ENCODE measurements at regions not wholly inside any gene's neighbourhood (a gene's known extent, or its start where the extent isn't known, plus 50 kb on each side); places are given as distances from the start of the nearest gene placed in this dataset.

GRCh38 chr1:217253985-217254384, 376.9 kb downstream of the GPATCH2 start:
- H3K4me1 ChIP-seq (ENCODE audit: control insufficient read depth, extremely low read depth, insufficient read depth, low read length): no peaks in the 10 kb centered on the region

DNA sequence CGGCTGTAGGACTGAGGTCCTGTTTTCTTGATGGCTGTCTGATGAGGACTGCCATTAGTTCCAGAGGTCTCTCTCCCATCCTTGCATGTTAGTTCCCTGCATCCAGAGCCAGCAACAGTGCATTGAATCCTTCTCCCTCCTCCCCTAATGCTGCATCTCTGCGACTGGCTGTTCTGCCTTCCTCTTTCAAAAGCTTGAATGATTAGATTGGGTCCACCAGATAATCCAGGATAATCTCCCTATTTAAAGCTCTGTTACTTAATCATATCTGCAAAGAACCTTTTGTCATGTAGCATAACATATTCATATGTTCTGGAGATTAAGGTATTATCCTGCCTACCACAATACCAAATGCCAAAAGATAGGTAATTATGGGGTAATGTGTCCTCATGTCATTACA, 377.5 kb downstream of the GPATCH2 start:
- H3K27ac ChIP-seq (ENCODE audit: insufficient read depth, low read length): no peak overlapping the region
- no peaks in the 10 kb centered on the region for H3K36me3 ChIP-seq (ENCODE audit: control insufficient read depth, insufficient read depth, low read length)
- H3K9me3 ChIP-seq (ENCODE audit: control insufficient read depth, insufficient read depth, low read depth, low read length): no peaks in the 10 kb centered on the region
- no peak overlapping the region for H2AFZ ChIP-seq (ENCODE audit: low read length)
- H3K27me3 ChIP-seq (ENCODE audit: control insufficient read depth, insufficient read depth, low read length): no peaks in the 10 kb centered on the region
- no peak overlapping the region for H3K4me2 ChIP-seq (ENCODE audit: extremely low read depth, insufficient read depth, low read length)
- H3K79me2 ChIP-seq (ENCODE audit: control insufficient read depth, insufficient read depth, low read length): no peaks in the 10 kb centered on the region
- no peak overlapping the region for H3K4me3 ChIP-seq (replicated peaks in 1 of 4; ENCODE audit: control extremely low read depth in 1 of 4, insufficient read depth in 1 of 4, low read depth in 3 of 4, low read length in 4 of 4)
- H3K9ac ChIP-seq (ENCODE audit: insufficient read depth, low read length): no peak overlapping the region
- TF ChIP-seq CTCF (conservative IDR thresholded peaks at IDR 0.05 in 1 of 2, IDR thresholded peaks at IDR 0.05 in 1 of 2; ENCODE audit: low read depth in 1 of 2, low read length in 2 of 2) (no peak), EZH2 (IDR thresholded peaks at IDR 0.05; ENCODE audit: low read length, missing control alignments) (no peak)
- no peaks in the 10 kb centered on the region for H3K4me1 ChIP-seq (ENCODE audit: control insufficient read depth, extremely low read depth, insufficient read depth, low read length)
- H4K20me1 ChIP-seq (ENCODE audit: control insufficient read depth, extremely low read depth, insufficient read depth, low read length): no peaks in the 10 kb centered on the region
- DNase-seq (ENCODE audit: low read depth in 2 of 2): no peak

More at GRCh38 chr1:217253985-217254384, 376.9 kb downstream of the GPATCH2 start:
- TF ChIP-seq EZH2 (IDR thresholded peaks at IDR 0.05; ENCODE audit: low read length, missing control alignments) (no peak), CTCF (conservative IDR thresholded peaks at IDR 0.05 in 1 of 2, IDR thresholded peaks at IDR 0.05 in 1 of 2; ENCODE audit: low read depth in 1 of 2, low read length in 2 of 2) (no peak)
- Histone ChIP-seq H3K4me3 (replicated peaks in 1 of 4; ENCODE audit: control extremely low read depth in 1 of 4, insufficient read depth in 1 of 4, low read depth in 3 of 4, low read length in 4 of 4) (no peak overlapping the region), H3K27ac (ENCODE audit: insufficient read depth, low read length) (no peak overlapping the region), H3K4me2 (ENCODE audit: extremely low read depth, insufficient read depth, low read length) (no peak overlapping the region), H3K9ac (ENCODE audit: insufficient read depth, low read length) (no peak overlapping the region), H2AFZ (ENCODE audit: low read length) (no peak overlapping the region), H3K36me3 (ENCODE audit: control insufficient read depth, insufficient read depth, low read length) (no peaks in the 10 kb centered on the region), H3K27me3 (ENCODE audit: control insufficient read depth, insufficient read depth, low read length) (no peaks in the 10 kb centered on the region), H4K20me1 (ENCODE audit: control insufficient read depth, extremely low read depth, insufficient read depth, low read length) (no peaks in the 10 kb centered on the region), H3K9me3 (ENCODE audit: control insufficient read depth, insufficient read depth, low read depth, low read length) (no peaks in the 10 kb centered on the region), H3K79me2 (ENCODE audit: control insufficient read depth, insufficient read depth, low read length) (no peaks in the 10 kb centered on the region)
- DNase-seq (ENCODE audit: low read depth in 2 of 2): no peak

DNA sequence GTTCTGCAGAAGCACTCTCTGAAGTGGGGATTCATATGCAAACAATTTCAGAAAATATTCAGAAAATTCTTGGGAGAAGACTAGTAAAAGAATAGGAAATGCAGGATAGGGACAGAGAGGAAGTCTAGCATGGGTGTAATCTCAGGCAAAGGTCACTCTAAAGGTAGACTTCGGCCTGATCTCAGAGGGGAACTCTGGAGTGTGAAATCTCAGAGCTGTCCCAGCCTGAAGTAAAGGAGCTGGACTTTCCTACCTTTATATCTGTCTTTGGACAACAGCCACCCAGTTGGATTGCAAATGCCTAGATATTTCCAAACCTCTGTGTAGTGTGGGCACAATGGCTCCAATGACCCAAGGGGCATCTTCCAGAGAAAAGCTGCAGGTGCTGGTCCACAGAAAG, 379.8 kb downstream of the GPATCH2 start:
- H3K9me3 ChIP-seq (ENCODE audit: control insufficient read depth, insufficient read depth, low read depth, low read length): no peaks in the 10 kb centered on the region

More for the DNA sequence above, 379.8 kb downstream of the GPATCH2 start:
- Histone ChIP-seq H3K79me2 (ENCODE audit: control insufficient read depth, insufficient read depth, low read length) (no peaks in the 10 kb centered on the region), H4K20me1 (ENCODE audit: control insufficient read depth, extremely low read depth, insufficient read depth, low read length) (no peaks in the 10 kb centered on the region), H3K36me3 (ENCODE audit: control insufficient read depth, insufficient read depth, low read length) (no peaks in the 10 kb centered on the region), H3K4me3 (replicated peaks in 1 of 4; ENCODE audit: control extremely low read depth in 1 of 4, insufficient read depth in 1 of 4, low read depth in 3 of 4, low read length in 4 of 4) (no peak overlapping the region), H3K27ac (ENCODE audit: insufficient read depth, low read length) (no peak overlapping the region), H2AFZ (ENCODE audit: low read length) (no peak overlapping the region), H3K4me1 (ENCODE audit: control insufficient read depth, extremely low read depth, insufficient read depth, low read length) (no peaks in the 10 kb centered on the region), H3K4me2 (ENCODE audit: extremely low read depth, insufficient read depth, low read length) (no peak overlapping the region), H3K27me3 (ENCODE audit: control insufficient read depth, insufficient read depth, low read length) (no peaks in the 10 kb centered on the region), H3K9ac (ENCODE audit: insufficient read depth, low read length) (no peak overlapping the region)
- DNase-seq (ENCODE audit: low read depth in 2 of 2): no peak
- no peak for TF ChIP-seq CTCF (conservative IDR thresholded peaks at IDR 0.05 in 1 of 2, IDR thresholded peaks at IDR 0.05 in 1 of 2; ENCODE audit: low read depth in 1 of 2, low read length in 2 of 2)
- no peak for TF ChIP-seq EZH2 (IDR thresholded peaks at IDR 0.05; ENCODE audit: low read length, missing control alignments)

All from fibroblast of lung (primary cell).